ENCODE measurements at regions not wholly inside any gene's neighbourhood (a gene's known extent, or its start where the extent isn't known, plus 50 kb on each side); places are given as distances from the start of the nearest gene placed in this dataset.

DNA sequence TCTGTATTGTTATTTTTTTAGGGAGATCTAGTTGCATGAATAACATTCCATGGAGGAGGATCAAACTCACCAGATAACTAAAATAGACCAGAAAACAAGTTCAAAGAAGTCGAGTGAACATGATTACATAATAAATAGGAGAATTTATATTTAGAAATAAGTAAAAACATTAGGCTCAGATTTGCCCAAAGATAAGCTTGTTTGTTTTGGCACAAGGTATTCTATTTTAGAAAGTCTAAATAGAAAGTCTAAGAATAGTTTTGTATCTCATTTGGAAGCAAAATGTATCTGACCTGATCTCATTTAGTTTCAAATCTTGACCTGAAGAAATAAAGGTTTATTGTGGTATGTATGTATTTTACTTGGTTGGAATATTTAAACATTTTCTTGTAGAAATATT lies 670.6 kb upstream of the GALNTL6 start:
- TF ChIP-seq YY1 (IDR thresholded peaks at IDR 0.05; ENCODE audit: insufficient read depth, insufficient read length) (no peak), SUZ12 (IDR thresholded peaks at IDR 0.05; ENCODE audit: extremely low read depth, insufficient read depth, insufficient read length) (no peak), ZNF274 (IDR thresholded peaks at IDR 0.05; ENCODE audit: low read depth, low read length) (no peak)

Measured in NT2/D1 (cell line).